Astrocyte (in vitro differentiated cells and primary cell): ENCODE measurements at regions not wholly inside any gene's neighbourhood (a gene's known extent, or its start where the extent isn't known, plus 50 kb on each side); places are given as distances from the start of the nearest gene placed in this dataset.

Experiments
- EZH2 ChIP-seq: IDR thresholded peaks from 2 replicates; pipeline ENCODE4 v1.6.1; 2012; ENCODE audit warnings: mild to moderate bottlenecking, low read length, inconsistent platforms; ENCODE audit not compliant: insufficient read depth
- TF ChIP-seq, protein P1 (sequence below): IDR thresholded peaks from 2 replicates; pipeline ENCODE4 v1.5.1; 2011; ENCODE audit warnings: low read depth, mild to moderate bottlenecking, inconsistent platforms, low read length, moderate library complexity; ENCODE audit not compliant: insufficient read depth

- TF ChIP-seq, protein P1, sequence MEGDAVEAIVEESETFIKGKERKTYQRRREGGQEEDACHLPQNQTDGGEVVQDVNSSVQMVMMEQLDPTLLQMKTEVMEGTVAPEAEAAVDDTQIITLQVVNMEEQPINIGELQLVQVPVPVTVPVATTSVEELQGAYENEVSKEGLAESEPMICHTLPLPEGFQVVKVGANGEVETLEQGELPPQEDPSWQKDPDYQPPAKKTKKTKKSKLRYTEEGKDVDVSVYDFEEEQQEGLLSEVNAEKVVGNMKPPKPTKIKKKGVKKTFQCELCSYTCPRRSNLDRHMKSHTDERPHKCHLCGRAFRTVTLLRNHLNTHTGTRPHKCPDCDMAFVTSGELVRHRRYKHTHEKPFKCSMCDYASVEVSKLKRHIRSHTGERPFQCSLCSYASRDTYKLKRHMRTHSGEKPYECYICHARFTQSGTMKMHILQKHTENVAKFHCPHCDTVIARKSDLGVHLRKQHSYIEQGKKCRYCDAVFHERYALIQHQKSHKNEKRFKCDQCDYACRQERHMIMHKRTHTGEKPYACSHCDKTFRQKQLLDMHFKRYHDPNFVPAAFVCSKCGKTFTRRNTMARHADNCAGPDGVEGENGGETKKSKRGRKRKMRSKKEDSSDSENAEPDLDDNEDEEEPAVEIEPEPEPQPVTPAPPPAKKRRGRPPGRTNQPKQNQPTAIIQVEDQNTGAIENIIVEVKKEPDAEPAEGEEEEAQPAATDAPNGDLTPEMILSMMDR = peak; percentile 92
- no peak for TF ChIP-seq EZH2
These were observed 70.7 kb upstream of the ABHD2 start for GRCh38 chr15:89017370-89018066.
